ENCODE measurements at regions not wholly inside any gene's neighbourhood (a gene's known extent, or its start where the extent isn't known, plus 50 kb on each side); places are given as distances from the start of the nearest gene placed in this dataset.

DNA sequence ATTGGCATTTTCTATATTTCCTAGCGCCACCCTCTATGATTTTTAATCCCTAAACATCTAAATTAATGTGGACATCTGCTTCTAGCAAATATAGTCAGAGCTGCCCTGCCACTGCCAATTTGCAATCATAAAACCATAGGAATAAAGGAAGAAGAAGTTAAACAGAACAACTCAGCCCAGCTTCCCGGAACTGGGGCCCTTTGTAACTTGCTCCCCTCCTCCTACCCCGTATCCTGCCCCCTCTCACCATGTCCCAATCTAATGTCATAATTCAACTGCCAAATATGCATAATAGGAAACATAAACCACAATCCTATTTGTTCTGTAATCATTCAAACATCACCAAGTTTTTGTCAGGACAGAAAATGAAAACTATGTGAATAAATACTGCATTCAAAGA lies 74.4 kb upstream of the ACP3 start:
- peaks cover 0 to 2% (median 0%) of the 10 kb centered on the region in 4 donors for H3K9me3 ChIP-seq
- no peak for DNase-seq
- intact Hi-C loops (cut with DNase I) = no loop called here
- 29 to 37% methylated on average over 3 of the region's 3 CpGs for WGBS, 2 donors
- TF ChIP-seq POLR2A (IDR thresholded peaks at IDR 0.05) = no peak
- TF ChIP-seq, protein P1, sequence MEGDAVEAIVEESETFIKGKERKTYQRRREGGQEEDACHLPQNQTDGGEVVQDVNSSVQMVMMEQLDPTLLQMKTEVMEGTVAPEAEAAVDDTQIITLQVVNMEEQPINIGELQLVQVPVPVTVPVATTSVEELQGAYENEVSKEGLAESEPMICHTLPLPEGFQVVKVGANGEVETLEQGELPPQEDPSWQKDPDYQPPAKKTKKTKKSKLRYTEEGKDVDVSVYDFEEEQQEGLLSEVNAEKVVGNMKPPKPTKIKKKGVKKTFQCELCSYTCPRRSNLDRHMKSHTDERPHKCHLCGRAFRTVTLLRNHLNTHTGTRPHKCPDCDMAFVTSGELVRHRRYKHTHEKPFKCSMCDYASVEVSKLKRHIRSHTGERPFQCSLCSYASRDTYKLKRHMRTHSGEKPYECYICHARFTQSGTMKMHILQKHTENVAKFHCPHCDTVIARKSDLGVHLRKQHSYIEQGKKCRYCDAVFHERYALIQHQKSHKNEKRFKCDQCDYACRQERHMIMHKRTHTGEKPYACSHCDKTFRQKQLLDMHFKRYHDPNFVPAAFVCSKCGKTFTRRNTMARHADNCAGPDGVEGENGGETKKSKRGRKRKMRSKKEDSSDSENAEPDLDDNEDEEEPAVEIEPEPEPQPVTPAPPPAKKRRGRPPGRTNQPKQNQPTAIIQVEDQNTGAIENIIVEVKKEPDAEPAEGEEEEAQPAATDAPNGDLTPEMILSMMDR (IDR thresholded peaks at IDR 0.05) = no peak
- no peak for TF ChIP-seq EP300 (IDR thresholded peaks at IDR 0.05)
- no peak for TF ChIP-seq POLR2AphosphoS5 (IDR thresholded peaks at IDR 0.05)
- no peaks in the 10 kb centered on the region for H3K4me1 ChIP-seq
- H3K27ac ChIP-seq = no peak overlapping the region
- H3K36me3 ChIP-seq = no peaks in the 10 kb centered on the region
- no peak overlapping the region for H3K4me3 ChIP-seq
- no peaks in the 10 kb centered on the region for H3K27me3 ChIP-seq

DNA sequence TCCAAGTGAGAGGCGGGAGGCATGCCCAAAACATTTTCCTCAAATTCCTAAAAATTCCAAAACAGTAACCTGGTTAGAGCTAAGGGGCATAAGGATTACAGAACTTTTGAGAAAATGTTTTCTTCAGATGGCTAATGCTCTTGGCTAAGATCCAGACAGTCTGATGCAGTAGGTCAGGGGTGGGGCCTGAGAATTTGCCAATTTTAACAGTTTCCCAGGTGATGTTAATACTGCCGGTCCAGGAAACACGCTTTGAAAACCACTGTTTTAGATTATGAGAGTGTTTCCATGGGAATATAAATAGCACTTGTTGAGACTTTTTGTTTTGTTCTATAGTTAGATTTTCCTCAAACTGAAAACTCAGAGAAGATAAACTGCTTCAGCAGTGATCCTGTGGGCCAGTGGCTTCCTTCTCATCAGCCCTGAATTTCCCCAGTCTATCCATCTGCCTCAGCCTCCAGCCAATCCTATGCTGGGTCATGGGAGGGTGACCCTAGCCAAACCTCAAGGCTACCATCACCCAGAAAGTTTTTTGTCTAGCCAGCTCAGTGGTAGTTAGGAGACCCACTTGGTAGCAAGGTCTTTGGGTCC lies 71.6 kb upstream of the ACP3 start:
- no peak overlapping the region for H3K27ac ChIP-seq
- H3K4me1 ChIP-seq = no peaks in the 10 kb centered on the region
- H3K4me3 ChIP-seq = no peak overlapping the region
- TF ChIP-seq POLR2AphosphoS5 (IDR thresholded peaks at IDR 0.05) = no peak
- TF ChIP-seq EP300 (IDR thresholded peaks at IDR 0.05) = no peak
- no peak for TF ChIP-seq POLR2A (IDR thresholded peaks at IDR 0.05)
- TF ChIP-seq, protein P1 (IDR thresholded peaks at IDR 0.05) = no peak
- no peaks in the 10 kb centered on the region for H3K9me3 ChIP-seq
- H3K36me3 ChIP-seq = no peaks in the 10 kb centered on the region
- WGBS, 2 donors = 37 to 45% methylated on average over 3 of the region's 3 CpGs
- intact Hi-C loops (cut with DNase I) = no loop called here
- H3K27me3 ChIP-seq = no peaks in the 10 kb centered on the region
- DNase-seq = no peak

DNA sequence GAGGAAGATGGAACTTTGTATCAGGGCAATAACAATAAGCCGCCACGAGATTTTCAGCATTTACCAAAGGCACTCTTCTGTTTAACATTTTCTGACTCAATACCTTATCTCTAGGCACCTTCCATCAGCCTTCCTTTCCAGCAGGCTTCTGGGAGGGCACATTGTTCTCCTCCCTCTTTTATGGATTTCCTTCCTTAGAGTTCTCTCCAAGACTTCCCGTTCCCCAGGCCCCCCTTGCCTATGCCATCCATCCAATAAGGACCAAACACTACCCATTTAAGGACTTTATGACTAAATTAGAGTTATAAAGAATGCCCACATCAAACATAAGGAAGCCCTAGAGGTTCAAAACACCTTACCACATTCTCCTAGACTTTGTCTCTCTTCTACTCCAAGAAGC lies 71.0 kb upstream of the ACP3 start:
- Histone ChIP-seq H3K36me3 (no peaks in the 10 kb centered on the region), H3K9me3 (no peaks in the 10 kb centered on the region), H3K4me3 (no peak overlapping the region), H3K27ac (no peak overlapping the region), H3K27me3 (no peaks in the 10 kb centered on the region), H3K4me1 (no peaks in the 10 kb centered on the region)
- intact Hi-C loops (cut with DNase I) = no loop called here
- TF ChIP-seq EP300 (IDR thresholded peaks at IDR 0.05) = no peak
- no peak for TF ChIP-seq POLR2AphosphoS5 (IDR thresholded peaks at IDR 0.05)
- no peak for TF ChIP-seq POLR2A (IDR thresholded peaks at IDR 0.05)
- TF ChIP-seq, protein P1 (IDR thresholded peaks at IDR 0.05) = no peak
- 23 to 63% methylated on average over 3 of the region's 3 CpGs for WGBS, 2 donors
- no peak for DNase-seq

DNA sequence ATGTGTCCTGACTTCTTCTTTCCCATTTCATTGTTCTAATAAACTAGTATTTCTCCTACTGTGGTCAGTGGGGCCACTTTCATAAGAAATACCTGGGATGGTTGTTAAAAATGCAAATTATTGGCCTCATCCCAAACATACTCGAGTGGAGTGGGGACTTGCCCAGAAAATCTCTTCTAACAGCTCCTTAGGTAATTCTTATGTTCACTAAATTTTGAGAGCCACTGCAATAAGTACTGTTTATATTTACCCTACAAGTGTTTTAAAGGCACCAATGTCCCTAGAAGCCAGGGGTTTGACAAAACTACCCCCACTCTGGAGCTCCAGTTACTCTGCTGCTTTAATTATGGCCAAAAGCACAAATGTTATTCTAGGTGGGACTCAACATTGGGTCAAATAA lies 70.0 kb upstream of the ACP3 start:
- DNase-seq = no peak
- 24 to 56% methylated on average over 1 of the region's 1 CpG for WGBS, 2 donors
- no peak for TF ChIP-seq EP300 (IDR thresholded peaks at IDR 0.05)
- TF ChIP-seq, protein P1 (IDR thresholded peaks at IDR 0.05) = no peak
- no peak for TF ChIP-seq POLR2A (IDR thresholded peaks at IDR 0.05)
- intact Hi-C loops (cut with DNase I) = no loop called here
- Histone ChIP-seq H3K9me3 (no peaks in the 10 kb centered on the region), H3K4me3 (no peak overlapping the region), H3K36me3 (no peaks in the 10 kb centered on the region), H3K4me1 (no peaks in the 10 kb centered on the region), H3K27me3 (no peaks in the 10 kb centered on the region), H3K27ac (no peak overlapping the region)

DNA sequence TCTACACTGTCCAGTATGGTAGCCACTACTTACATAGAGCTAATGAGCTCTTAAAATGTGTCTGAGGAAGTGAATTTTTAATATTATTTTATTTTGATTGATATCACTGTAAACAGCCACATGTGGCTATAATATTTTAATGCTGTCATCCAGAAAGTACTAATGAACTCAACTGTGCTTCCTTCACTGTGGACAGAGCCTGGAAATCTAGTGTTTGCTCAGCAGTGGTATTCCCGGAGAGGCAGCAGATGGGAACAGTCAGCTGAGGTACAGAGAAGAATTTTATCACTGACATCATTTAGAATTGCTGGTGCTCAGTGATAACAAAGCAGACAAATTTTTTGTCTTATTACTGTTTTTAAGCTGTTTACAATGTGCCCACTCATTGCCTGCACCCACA lies 68.7 kb upstream of the ACP3 start:
- Histone ChIP-seq H3K9me3 (no peaks in the 10 kb centered on the region), H3K4me3 (no peak overlapping the region), H3K36me3 (no peaks in the 10 kb centered on the region), H3K27me3 (no peaks in the 10 kb centered on the region), H3K27ac (no peak overlapping the region), H3K4me1 (no peaks in the 10 kb centered on the region)
- whole genome bisulfite sequencing, 2 donors = 37 to 62% methylated on average over 1 of the region's 1 CpG
- no peak for TF ChIP-seq POLR2A (IDR thresholded peaks at IDR 0.05)
- TF ChIP-seq EP300 (IDR thresholded peaks at IDR 0.05) = no peak
- no peak for TF ChIP-seq POLR2AphosphoS5 (IDR thresholded peaks at IDR 0.05)
- TF ChIP-seq, protein P1 (IDR thresholded peaks at IDR 0.05) = no peak
- intact Hi-C loops (cut with DNase I) = no loop called here
- DNase-seq = no peak

Measured in sigmoid colon (tissue), 6 donors.